Mesenchymal stem cell (in vitro differentiated cells and primary cell): ENCODE measurements at regions not wholly inside any gene's neighbourhood (a gene's known extent, or its start where the extent isn't known, plus 50 kb on each side); places are given as distances from the start of the nearest gene placed in this dataset.

Source experiments
- DNase-seq: peaks from one replicate; pipeline ENCODE4 v3.0.0-alpha.2; 2013
- H2AFZ ChIP-seq: one replicate; pipeline ENCODE4 v1.6.1; 2013; ENCODE audit warnings: low read depth, mild to moderate bottlenecking, control low read depth, inconsistent platforms, low read length, moderate library complexity
- H2AK5ac ChIP-seq: 2 replicates; pipeline ENCODE4 v1.6.1; 2013; ENCODE audit warnings: low read length, moderate library complexity, mild to moderate bottlenecking, inconsistent platforms; ENCODE audit not compliant: severe bottlenecking
- H2BK120ac ChIP-seq: one replicate; pipeline ENCODE4 v1.6.1; 2013; ENCODE audit warnings: low read depth, mild to moderate bottlenecking, inconsistent platforms, low read length, moderate library complexity
- H2BK12ac ChIP-seq, 2 experiments: one replicate each; pipeline ENCODE4 v1.6.1; 2013; ENCODE audit warnings: inconsistent platforms in 2 of 2, low read length in 2 of 2, mild to moderate bottlenecking in 2 of 2, moderate library complexity in 2 of 2, control low read depth in 1 of 2
- H2BK15ac ChIP-seq: one replicate; pipeline ENCODE4 v1.6.1; 2013; ENCODE audit warnings: mild to moderate bottlenecking, low read depth, inconsistent platforms; ENCODE audit not compliant: poor library complexity, severe bottlenecking
- H2BK5ac ChIP-seq: 2 replicates; pipeline ENCODE4 v1.6.1; 2013; ENCODE audit warnings: low read depth, mild to moderate bottlenecking, low read length, control low read depth, inconsistent platforms; ENCODE audit not compliant: poor library complexity, severe bottlenecking
- H3K14ac ChIP-seq, 2 experiments: one replicate each; pipeline ENCODE4 v1.6.1; 2013; ENCODE audit warnings: inconsistent platforms in 2 of 2, low read length in 2 of 2, control low read depth in 1 of 2, mild to moderate bottlenecking in 1 of 2, moderate library complexity in 1 of 2
- H3K18ac ChIP-seq, 2 experiments: one replicate each; pipeline ENCODE4 v1.6.1; 2013; ENCODE audit warnings: inconsistent platforms in 2 of 2, low read length in 2 of 2, control low read depth in 1 of 2, low read depth in 1 of 2, mild to moderate bottlenecking in 1 of 2
- H3K23ac ChIP-seq, 2 experiments: one replicate each; pipeline ENCODE4 v1.6.1; 2013; ENCODE audit warnings: inconsistent platforms in 2 of 2, low read length in 2 of 2, mild to moderate bottlenecking in 2 of 2, moderate library complexity in 2 of 2, control low read depth in 1 of 2
- H3K27ac ChIP-seq: 2 replicates; pipeline ENCODE4 v1.5.1; 2013; ENCODE audit warnings: mild to moderate bottlenecking, moderate library complexity, low read length, control low read depth, inconsistent platforms; ENCODE audit not compliant: poor library complexity, severe bottlenecking
- H3K27me3 ChIP-seq, 2 experiments: 2 replicates each; pipeline versions ENCODE4 v1.6.1 to v1.7.0; 2013; ENCODE audit warnings: low read length in 2 of 2, mild to moderate bottlenecking in 2 of 2, moderate library complexity in 2 of 2, control low read depth in 1 of 2, inconsistent platforms in 1 of 2; ENCODE audit not compliant: control insufficient read depth in 1 of 2, insufficient read depth in 1 of 2
- H3K36me3 ChIP-seq, 2 experiments: 2 replicates each; pipeline versions ENCODE4 v1.6.1 to v1.7.0; 2013; ENCODE audit warnings: low read length in 2 of 2, control low read depth in 1 of 2, inconsistent platforms in 1 of 2, low read depth in 1 of 2, mild to moderate bottlenecking in 1 of 2; ENCODE audit not compliant: insufficient read depth in 2 of 2, control insufficient read depth in 1 of 2
- H3K4ac ChIP-seq, 2 experiments: one replicate each; pipeline ENCODE4 v1.6.1; 2013; ENCODE audit warnings: inconsistent platforms in 2 of 2, low read length in 2 of 2, mild to moderate bottlenecking in 2 of 2, moderate library complexity in 2 of 2, control low read depth in 1 of 2, low read depth in 1 of 2
- H3K4me1 ChIP-seq: 2 replicates; pipeline ENCODE4 v1.6.1; 2013; ENCODE audit warnings: low read depth, low read length, control low read depth; ENCODE audit not compliant: control insufficient read depth, insufficient read depth
- H3K4me2 ChIP-seq: 2 replicates; pipeline ENCODE4 v1.6.1; 2013; ENCODE audit warnings: low read length, mild to moderate bottlenecking, inconsistent platforms; ENCODE audit not compliant: poor library complexity, severe bottlenecking
- H3K4me3 ChIP-seq, 2 experiments: 2 replicates each; pipeline versions ENCODE4 v1.5.1 to v1.7.0; 2013; ENCODE audit warnings: low read length in 2 of 2, mild to moderate bottlenecking in 2 of 2, control low read depth in 1 of 2, low read depth in 1 of 2; ENCODE audit not compliant: insufficient read depth in 1 of 2
- H3K79me1 ChIP-seq: replicated peaks from 2 replicates; pipeline ENCODE4 v1.6.1; 2013; ENCODE audit warnings: mild to moderate bottlenecking, control low read depth, low read length, inconsistent platforms; ENCODE audit not compliant: poor library complexity, severe bottlenecking
- H3K9ac ChIP-seq: 2 replicates; pipeline ENCODE4 v1.7.0; 2013; ENCODE audit warnings: mild to moderate bottlenecking, low read length, moderate library complexity
- H3K9me3 ChIP-seq: 2 replicates; pipeline ENCODE4 v1.7.0; 2013; ENCODE audit warnings: mild to moderate bottlenecking, low read length; ENCODE audit not compliant: control insufficient read depth
- H4K8ac ChIP-seq: one replicate; pipeline ENCODE4 v1.6.1; 2013; ENCODE audit warnings: inconsistent platforms, mild to moderate bottlenecking, low read length, moderate library complexity
- H4K91ac ChIP-seq: one replicate; pipeline ENCODE4 v1.6.1; 2013; ENCODE audit warnings: mild to moderate bottlenecking, low read length, inconsistent platforms
- WGBS: methylation state at CpG from one replicate; pipeline ENCODE4 v1.1.7; 2013; ENCODE audit warnings: mixed read lengths; 5-methylcytosine and 5-hydroxymethylcytosine counted together

DNA sequence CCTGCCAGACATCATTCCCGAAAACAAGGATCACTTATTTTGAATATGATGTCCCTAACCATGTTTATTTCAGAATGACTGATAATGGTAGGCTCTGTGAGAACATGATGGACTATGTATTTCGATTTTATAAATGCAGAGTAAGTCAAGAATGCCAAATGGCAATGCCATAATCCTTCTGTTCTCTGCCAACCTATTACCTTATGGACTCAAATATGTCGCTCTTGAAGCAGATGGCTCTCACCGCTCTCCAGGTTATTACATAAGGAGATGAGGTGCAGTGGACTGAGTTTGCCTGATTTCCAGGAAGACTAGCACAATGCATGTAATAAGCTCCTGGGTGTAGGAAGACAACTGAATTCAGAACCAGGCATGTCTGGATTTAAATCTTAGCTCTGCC is 227.2 kb downstream of the BTG1 start:
- H3K9me3 ChIP-seq: no peaks in the 10 kb centered on the region
- DNase-seq: no peak
- H3K4me3 ChIP-seq: no peak overlapping the region
- no peaks in the 10 kb centered on the region for H3K27me3 ChIP-seq
- H2BK120ac ChIP-seq: no peak overlapping the region
- H3K23ac ChIP-seq: no peak overlapping the region
- H4K8ac ChIP-seq: no peak overlapping the region
- H3K36me3 ChIP-seq: no peaks in the 10 kb centered on the region
- H3K79me1 ChIP-seq: no peaks in the 10 kb centered on the region
- H3K4ac ChIP-seq: no peak overlapping the region
- H2BK15ac ChIP-seq: no peak overlapping the region
- H4K91ac ChIP-seq: peak overlapping the region; percentile 27
- no peak overlapping the region for H3K18ac ChIP-seq
- no peak overlapping the region for H2AFZ ChIP-seq
- no peaks in the 10 kb centered on the region for H3K4me1 ChIP-seq
- H3K4me2 ChIP-seq: no peak overlapping the region
- no peak overlapping the region for H3K14ac ChIP-seq
- H3K27ac ChIP-seq: no peak overlapping the region
- no peak overlapping the region for H2BK12ac ChIP-seq
- WGBS: 92% methylated on average over 3 of the region's 4 CpGs
- H3K9ac ChIP-seq: no peak overlapping the region
- H2AK5ac ChIP-seq: no peak overlapping the region
- H2BK5ac ChIP-seq: no peak overlapping the region

DNA sequence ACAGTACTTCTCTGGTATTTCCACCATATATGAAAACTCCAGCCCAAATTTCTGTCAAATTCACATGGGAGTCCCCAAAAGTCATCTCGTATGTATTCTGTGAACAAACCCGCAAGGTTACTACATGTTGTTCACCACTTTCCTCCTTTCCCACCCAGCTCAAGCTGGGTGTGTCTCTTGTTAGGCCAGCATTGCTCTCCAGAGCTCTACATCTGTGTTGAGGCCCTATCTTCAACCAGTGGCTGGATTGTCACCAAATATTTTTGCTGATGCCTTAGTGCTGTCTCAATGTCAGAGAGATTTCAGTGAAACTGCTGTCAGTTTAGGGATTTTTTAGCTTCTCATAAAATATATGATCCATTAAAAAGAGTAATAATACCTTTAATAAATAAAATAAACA is 230.9 kb downstream of the BTG1 start:
- H3K9me3 ChIP-seq: no peaks in the 10 kb centered on the region
- H3K27ac ChIP-seq: no peak overlapping the region
- no peaks in the 10 kb centered on the region for H3K36me3 ChIP-seq
- 93% methylated on average over 2 of the region's 2 CpGs for WGBS
- H4K8ac ChIP-seq: no peak overlapping the region
- H2BK15ac ChIP-seq: no peak overlapping the region
- no peak overlapping the region for H3K14ac ChIP-seq
- H2AK5ac ChIP-seq: no peak overlapping the region
- H3K18ac ChIP-seq: no peak overlapping the region
- no peak overlapping the region for H3K4me3 ChIP-seq
- H3K79me1 ChIP-seq: no peaks in the 10 kb centered on the region
- no peak overlapping the region for H2AFZ ChIP-seq
- no peak overlapping the region for H3K4me2 ChIP-seq
- no peak overlapping the region for H3K9ac ChIP-seq
- H2BK120ac ChIP-seq: no peak overlapping the region
- H2BK12ac ChIP-seq: peak overlapping the region in 1 of 2 experiments; percentile 28
- no peak overlapping the region for H3K23ac ChIP-seq
- H3K4ac ChIP-seq: no peak overlapping the region
- no peak overlapping the region for H2BK5ac ChIP-seq
- DNase-seq: no peak
- H4K91ac ChIP-seq: no peak overlapping the region
- no peaks in the 10 kb centered on the region for H3K4me1 ChIP-seq
- H3K27me3 ChIP-seq: no peaks in the 10 kb centered on the region

DNA sequence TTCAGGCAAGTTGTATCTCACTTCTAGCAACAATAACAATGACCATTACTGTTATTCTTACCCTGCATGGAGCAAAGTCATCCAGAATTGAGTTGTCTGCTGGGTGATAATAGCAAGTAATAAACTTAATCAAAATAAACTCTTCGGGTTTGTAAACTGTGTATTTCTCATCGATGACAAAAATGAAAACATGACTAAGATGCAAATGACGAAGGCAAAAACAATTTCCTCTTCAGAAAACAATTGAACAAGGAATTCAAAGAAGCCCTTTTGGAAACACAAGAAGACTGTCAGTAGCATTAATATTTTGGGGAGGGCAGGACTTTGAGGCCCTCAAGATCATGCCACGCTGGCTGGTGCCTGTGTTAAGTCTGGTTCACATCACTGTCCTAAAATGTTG is 232.0 kb downstream of the BTG1 start:
- H3K4me2 ChIP-seq: no peak overlapping the region
- no peaks in the 10 kb centered on the region for H3K36me3 ChIP-seq
- H3K27me3 ChIP-seq: no peaks in the 10 kb centered on the region
- no peak overlapping the region for H2BK15ac ChIP-seq
- no peak for DNase-seq
- H3K9ac ChIP-seq: no peak overlapping the region
- no peak overlapping the region for H3K14ac ChIP-seq
- no peak overlapping the region for H4K8ac ChIP-seq
- no peak overlapping the region for H2BK12ac ChIP-seq
- H2AK5ac ChIP-seq: no peak overlapping the region
- H3K18ac ChIP-seq: no peak overlapping the region
- no peak overlapping the region for H3K27ac ChIP-seq
- no peaks in the 10 kb centered on the region for H3K9me3 ChIP-seq
- H4K91ac ChIP-seq: no peak overlapping the region
- H3K4me1 ChIP-seq: no peaks in the 10 kb centered on the region
- no peak overlapping the region for H3K4me3 ChIP-seq
- no peak overlapping the region for H2AFZ ChIP-seq
- H2BK120ac ChIP-seq: no peak overlapping the region
- H2BK5ac ChIP-seq: no peak overlapping the region
- H3K79me1 ChIP-seq: no peaks in the 10 kb centered on the region
- WGBS: 86% methylated on average over 1 of the region's 4 CpGs
- no peak overlapping the region for H3K23ac ChIP-seq
- no peak overlapping the region for H3K4ac ChIP-seq

DNA sequence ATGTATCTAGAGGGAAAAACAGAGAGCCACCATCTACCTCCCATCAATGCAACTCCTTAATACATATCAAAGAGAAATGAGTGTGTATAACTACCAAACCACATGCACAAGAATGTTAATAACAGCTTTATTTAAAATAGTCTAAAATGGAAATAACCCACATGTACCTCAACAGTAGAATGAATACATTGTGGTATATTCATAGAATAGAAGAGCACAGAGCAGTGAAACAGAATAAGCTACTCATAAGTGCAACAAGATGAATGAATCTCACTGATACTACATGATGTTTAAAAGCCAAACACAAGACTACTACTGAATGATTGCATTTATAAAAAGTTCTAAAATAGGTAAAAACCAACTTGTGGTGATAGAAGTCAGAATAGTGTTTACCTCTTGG is 232.5 kb downstream of the BTG1 start:
- no peak overlapping the region for H4K91ac ChIP-seq
- H3K14ac ChIP-seq: no peak overlapping the region
- no peaks in the 10 kb centered on the region for H3K27me3 ChIP-seq
- no peak overlapping the region for H3K23ac ChIP-seq
- DNase-seq: no peak
- H3K4me1 ChIP-seq: no peaks in the 10 kb centered on the region
- H3K36me3 ChIP-seq: no peaks in the 10 kb centered on the region
- no peak overlapping the region for H2BK12ac ChIP-seq
- no peak overlapping the region for H3K27ac ChIP-seq
- no peak overlapping the region for H3K4ac ChIP-seq
- no peak overlapping the region for H2BK15ac ChIP-seq
- H3K9me3 ChIP-seq: no peaks in the 10 kb centered on the region
- no peak overlapping the region for H2AK5ac ChIP-seq
- no peaks in the 10 kb centered on the region for H3K79me1 ChIP-seq
- H3K18ac ChIP-seq: no peak overlapping the region
- H2BK5ac ChIP-seq: no peak overlapping the region
- H4K8ac ChIP-seq: no peak overlapping the region
- H2BK120ac ChIP-seq: no peak overlapping the region
- H3K4me2 ChIP-seq: no peak overlapping the region
- no peak overlapping the region for H2AFZ ChIP-seq
- H3K4me3 ChIP-seq: no peak overlapping the region
- no peak overlapping the region for H3K9ac ChIP-seq
